MM.1S (cell line): ENCODE measurements at regions not wholly inside any gene's neighbourhood (a gene's known extent, or its start where the extent isn't known, plus 50 kb on each side); places are given as distances from the start of the nearest gene placed in this dataset.

ENCODE experiments used
- DNase-seq: peaks from one replicate; pipeline ENCODE4 v3.0.0-alpha.2; 2015
- H2AFZ ChIP-seq: fragments of 300-600 bp; sonication (generic); 2 replicates; pipeline ENCODE4 v1.6.0; 2016; ENCODE audit warnings: antibody characterized with exemption, low read length
- H3F3A ChIP-seq: fragments of 300-600 bp; sonication (generic); 2 replicates; pipeline ENCODE4 v1.6.1; 2016; ENCODE audit warnings: mild to moderate bottlenecking, antibody characterized with exemption, low read length, moderate library complexity, mixed read lengths; ENCODE audit not compliant: insufficient read depth
- H3K27ac ChIP-seq: fragments of 300-600 bp; sonication (generic); 2 replicates; pipeline ENCODE4 v1.5.1; 2016; ENCODE audit warnings: mild to moderate bottlenecking, low read length
- H3K27me3 ChIP-seq: fragments of 300-600 bp; sonication (generic); replicated peaks from 2 replicates; pipeline ENCODE4 v1.6.0; 2016; ENCODE audit warnings: low read length; ENCODE audit not compliant: insufficient read depth
- H3K36me3 ChIP-seq: fragments of 300-600 bp; sonication (generic); replicated peaks from 2 replicates; pipeline ENCODE4 v1.6.1; 2016; ENCODE audit warnings: mild to moderate bottlenecking, low read length, mixed read lengths; ENCODE audit not compliant: insufficient read depth
- H3K4me1 ChIP-seq: fragments of 300-600 bp; sonication (generic); 2 replicates; pipeline ENCODE4 v1.6.1; 2016; ENCODE audit warnings: low read length, mixed read lengths
- H3K4me2 ChIP-seq: fragments of 300-600 bp; sonication (generic); 2 replicates; pipeline ENCODE4 v1.6.0; 2016; ENCODE audit warnings: low read depth, low read length
- H3K4me3 ChIP-seq: fragments of 300-600 bp; sonication (generic); 2 replicates; pipeline ENCODE4 v1.5.1; 2016; ENCODE audit warnings: low read length, mixed read lengths
- H3K79me2 ChIP-seq: fragments of 300-600 bp; sonication (generic); 2 replicates; pipeline ENCODE4 v1.6.1; 2016; ENCODE audit warnings: mixed run types, low read length, mixed read lengths
- H3K9ac ChIP-seq: fragments of 300-600 bp; sonication (generic); 2 replicates; pipeline ENCODE4 v1.6.1; 2016; ENCODE audit warnings: low read length, mixed read lengths
- H3K9me2 ChIP-seq: fragments of 300-600 bp; sonication (generic); replicated peaks from 2 replicates; pipeline ENCODE4 v1.6.1; 2016; ENCODE audit warnings: mild to moderate bottlenecking, low read length, mixed read lengths; ENCODE audit not compliant: insufficient read depth
- H3K9me3 ChIP-seq: fragments of 300-600 bp; sonication (generic); replicated peaks from 2 replicates; pipeline ENCODE4 v1.6.1; 2016; ENCODE audit warnings: mild to moderate bottlenecking, low read length, mixed read lengths; ENCODE audit not compliant: insufficient read depth
- H4K20me1 ChIP-seq: fragments of 300-600 bp; sonication (generic); 2 replicates; pipeline ENCODE4 v1.6.1; 2016; ENCODE audit warnings: mild to moderate bottlenecking, low read length, moderate library complexity, mixed read lengths; ENCODE audit not compliant: insufficient read depth
- CTCF ChIP-seq: fragments of 300-600 bp; sonication (generic); IDR thresholded peaks from 2 replicates; pipeline ENCODE4 v1.5.1; 2016; ENCODE audit warnings: antibody characterized with exemption, low read length, mixed read lengths
- EZH2 ChIP-seq: fragments of 300-600 bp; sonication (generic); optimal IDR thresholded peaks from 2 replicates; pipeline ENCODE3; 2017; ENCODE audit warnings: low read depth, mild to moderate bottlenecking, antibody characterized with exemption, low read length, mixed read lengths
- EZH2phosphoT487 ChIP-seq: fragments of 300-600 bp; sonication (generic); IDR thresholded peaks from 2 replicates; pipeline ENCODE4 v1.6.1; 2018; ENCODE audit warnings: antibody characterized with exemption, low read length

GRCh38 chr6:22716721-22717120 lies 147.4 kb downstream of the HDGFL1 start:
- Histone ChIP-seq H4K20me1 (no peaks in the 10 kb centered on the region), H3K9me3 (no peaks in the 10 kb centered on the region), H3F3A (no peaks in the 10 kb centered on the region), H3K9ac (no peak overlapping the region), H3K27ac (no peak overlapping the region), H3K27me3 (no peaks in the 10 kb centered on the region), H3K4me1 (no peaks in the 10 kb centered on the region), H3K4me2 (no peak overlapping the region), H2AFZ (no peak overlapping the region), H3K9me2 (no peaks in the 10 kb centered on the region), H3K36me3 (no peaks in the 10 kb centered on the region), H3K79me2 (no peaks in the 10 kb centered on the region), H3K4me3 (no peak overlapping the region)
- TF ChIP-seq EZH2phosphoT487 (no peak), EZH2 (no peak), CTCF (no peak)
- DNase-seq, result no peak

GRCh38 chr6:22717915-22718314 lies 148.5 kb downstream of the HDGFL1 start:
- Histone ChIP-seq H3K27ac (no peak overlapping the region), H3K27me3 (no peaks in the 10 kb centered on the region), H3K9me2 (no peaks in the 10 kb centered on the region), H3K4me1 (no peaks in the 10 kb centered on the region), H3K4me2 (no peak overlapping the region), H3F3A (no peaks in the 10 kb centered on the region), H3K79me2 (no peaks in the 10 kb centered on the region), H3K36me3 (no peaks in the 10 kb centered on the region), H3K4me3 (no peak overlapping the region), H3K9ac (no peak overlapping the region), H4K20me1 (no peaks in the 10 kb centered on the region), H2AFZ (no peak overlapping the region), H3K9me3 (no peaks in the 10 kb centered on the region)
- no peak for TF ChIP-seq EZH2
- no peak for TF ChIP-seq CTCF
- TF ChIP-seq EZH2phosphoT487, result no peak
- no peak for DNase-seq

- no peaks in the 10 kb centered on the region for H3K4me1 ChIP-seq
- H3K9me3 ChIP-seq, result no peaks in the 10 kb centered on the region
- no peaks in the 10 kb centered on the region for H4K20me1 ChIP-seq
- H3F3A ChIP-seq, result no peaks in the 10 kb centered on the region; the same call in 1 of the 2 replicates
- no peak overlapping the region for H3K27ac ChIP-seq
- no peaks in the 10 kb centered on the region for H3K9me2 ChIP-seq
- H3K4me3 ChIP-seq, result no peak overlapping the region
- DNase-seq, result no peak
- no peak for TF ChIP-seq CTCF
- no peak for TF ChIP-seq EZH2phosphoT487
- no peak for TF ChIP-seq EZH2
- no peaks in the 10 kb centered on the region for H3K79me2 ChIP-seq
- no peak overlapping the region for H2AFZ ChIP-seq
- no peaks in the 10 kb centered on the region for H3K27me3 ChIP-seq
- no peaks in the 10 kb centered on the region for H3K36me3 ChIP-seq
- no peak overlapping the region for H3K9ac ChIP-seq
- no peak overlapping the region for H3K4me2 ChIP-seq
Measured at GRCh38 chr6:22722913-22723312, 153.5 kb downstream of the HDGFL1 start.
